GM12892 (cell line): ENCODE measurements at regions not wholly inside any gene's neighbourhood (a gene's known extent, or its start where the extent isn't known, plus 50 kb on each side); places are given as distances from the start of the nearest gene placed in this dataset.

Source experiments
- DNase-seq: peaks from one replicate; pipeline ENCODE4 v3.0.0; 2011; ENCODE audit not compliant: insufficient read length
- FAIRE-seq: peaks from 2 replicates; lab custom pipeline; 2011; peaks lifted over from hg19 to GRCh38; lab: Jason Lieb, UNC
- POLR2A ChIP-seq: IDR thresholded peaks from 2 replicates; pipeline ENCODE4 v1.6.1; 2011; ENCODE audit warnings: low read depth, low read length, control low read depth
- POLR2AphosphoS5 ChIP-seq: IDR thresholded peaks from 2 replicates; pipeline ENCODE4 v1.6.1; 2011; ENCODE audit warnings: low read depth, low read length, control low read depth
- TAF1 ChIP-seq: IDR thresholded peaks from 2 replicates; pipeline ENCODE4 v1.6.1; 2011; ENCODE audit warnings: low read depth, mild to moderate bottlenecking, control low read depth, low read length, borderline replicate concordance

GRCh38 chr6:135798751-135799515 lies 52.6 kb upstream of the PDE7B start:
- TF ChIP-seq TAF1 (no peak), POLR2AphosphoS5 (no peak), POLR2A (no peak)
- no peak for FAIRE-seq

More at GRCh38 chr6:135798751-135799515, 52.6 kb upstream of the PDE7B start:
- DNase-seq, result no peak
